Prostate gland (tissue), 2 donors: ENCODE measurements at regions not wholly inside any gene's neighbourhood (a gene's known extent, or its start where the extent isn't known, plus 50 kb on each side); places are given as distances from the start of the nearest gene placed in this dataset.

ENCODE experiments used
- CTCF ChIP-seq, 4 experiments: fragments of 200-600 bp in 2 of 4; fragments of 450-650 bp in 2 of 4; sonication (generic) in 2 of 4; IDR thresholded peaks; 1 replicate in 3 of 4; 2 replicates in 1 of 4; pipeline ENCODE4 v1.5.1; 2016 to 2019; ENCODE audit warnings: antibody characterized with exemption in 4 of 4, mild to moderate bottlenecking in 2 of 4, moderate library complexity in 2 of 4
- POLR2A ChIP-seq: fragments of 450-650 bp; IDR thresholded peaks from one replicate; pipeline ENCODE4 v1.6.1; 2016; ENCODE audit warnings: antibody characterized with exemption, mild to moderate bottlenecking

GRCh38 chr12:67001251-67001650 is 267.9 kb upstream of the CAND1 start:
- no peak for TF ChIP-seq POLR2A
- TF ChIP-seq CTCF (IDR thresholded peaks at IDR 0.05), result no peak
